ENCODE measurements at regions not wholly inside any gene's neighbourhood (a gene's known extent, or its start where the extent isn't known, plus 50 kb on each side); places are given as distances from the start of the nearest gene placed in this dataset.

- 92% methylated on average over 7 of the region's 7 CpGs for WGBS
- intact Hi-C loops (cut with DNase I): no loop called here
- Histone ChIP-seq H3K27ac (replicated peaks in 1 of 4) (no peak overlapping the region), H3K4me3 (no peak overlapping the region), H3K36me3 (no peaks in the 10 kb centered on the region), H3K4me1 (no peaks in the 10 kb centered on the region), H3K9me3 (peaks cover 0 to 1% (median 0%) of the 10 kb centered on the region in 4 donors), H3K27me3 (no peaks in the 10 kb centered on the region)
- no peak for DNase-seq (ENCODE audit: extremely low spot score)
- TF ChIP-seq EP300 (IDR thresholded peaks at IDR 0.05) (no peak), POLR2A (IDR thresholded peaks at IDR 0.05; ENCODE audit: low read depth) (no peak), POLR2AphosphoS5 (IDR thresholded peaks at IDR 0.05) (no peak)
- TF ChIP-seq, protein P1, sequence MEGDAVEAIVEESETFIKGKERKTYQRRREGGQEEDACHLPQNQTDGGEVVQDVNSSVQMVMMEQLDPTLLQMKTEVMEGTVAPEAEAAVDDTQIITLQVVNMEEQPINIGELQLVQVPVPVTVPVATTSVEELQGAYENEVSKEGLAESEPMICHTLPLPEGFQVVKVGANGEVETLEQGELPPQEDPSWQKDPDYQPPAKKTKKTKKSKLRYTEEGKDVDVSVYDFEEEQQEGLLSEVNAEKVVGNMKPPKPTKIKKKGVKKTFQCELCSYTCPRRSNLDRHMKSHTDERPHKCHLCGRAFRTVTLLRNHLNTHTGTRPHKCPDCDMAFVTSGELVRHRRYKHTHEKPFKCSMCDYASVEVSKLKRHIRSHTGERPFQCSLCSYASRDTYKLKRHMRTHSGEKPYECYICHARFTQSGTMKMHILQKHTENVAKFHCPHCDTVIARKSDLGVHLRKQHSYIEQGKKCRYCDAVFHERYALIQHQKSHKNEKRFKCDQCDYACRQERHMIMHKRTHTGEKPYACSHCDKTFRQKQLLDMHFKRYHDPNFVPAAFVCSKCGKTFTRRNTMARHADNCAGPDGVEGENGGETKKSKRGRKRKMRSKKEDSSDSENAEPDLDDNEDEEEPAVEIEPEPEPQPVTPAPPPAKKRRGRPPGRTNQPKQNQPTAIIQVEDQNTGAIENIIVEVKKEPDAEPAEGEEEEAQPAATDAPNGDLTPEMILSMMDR (IDR thresholded peaks at IDR 0.05): no peak
Measured at GRCh38 chr15:72888811-72889210, 105.3 kb upstream of the ADPGK start.

DNA sequence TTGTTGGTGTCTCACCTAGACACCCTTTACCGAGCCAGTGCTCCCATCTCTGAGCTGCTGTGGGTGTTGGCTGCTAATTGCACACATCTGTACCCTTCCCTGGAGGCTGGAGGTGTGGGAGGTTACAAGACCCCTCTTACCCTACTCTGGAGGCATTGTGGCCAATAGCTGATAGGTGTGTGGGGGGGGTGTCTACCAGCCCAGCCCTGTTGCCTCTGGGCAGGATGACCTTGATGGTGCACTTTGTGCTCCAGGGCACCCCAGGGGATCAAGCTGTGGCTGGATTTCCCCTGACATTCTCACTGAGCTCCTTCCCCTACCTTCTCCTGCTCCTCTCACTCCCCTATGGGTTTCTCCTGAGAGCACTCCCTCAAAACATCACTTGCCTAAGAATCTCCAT, 104.7 kb upstream of the ADPGK start:
- TF ChIP-seq, protein P1 (IDR thresholded peaks at IDR 0.05): no peak
- TF ChIP-seq EP300 (IDR thresholded peaks at IDR 0.05): no peak
- no peak for TF ChIP-seq POLR2A (IDR thresholded peaks at IDR 0.05; ENCODE audit: low read depth)
- no peak for TF ChIP-seq POLR2AphosphoS5 (IDR thresholded peaks at IDR 0.05)
- intact Hi-C loops (cut with DNase I): no loop called here
- 94% methylated on average over 1 of the region's 1 CpG for WGBS

GRCh38 chr15:72887376-72887775, 103.8 kb upstream of the ADPGK start:
- no peaks in the 10 kb centered on the region for H3K4me1 ChIP-seq
- no peak for DNase-seq (ENCODE audit: extremely low spot score)
- WGBS: 28% methylated on average over 1 of the region's 1 CpG
- no peaks in the 10 kb centered on the region for H3K27me3 ChIP-seq
- no peak overlapping the region for H3K4me3 ChIP-seq
- intact Hi-C loops (cut with DNase I): no loop called here
- peaks cover 0 to under 1% (median 0%) of the 10 kb centered on the region in 4 donors for H3K9me3 ChIP-seq
- no peak overlapping the region for H3K27ac ChIP-seq (replicated peaks in 1 of 4)
- no peak for TF ChIP-seq POLR2AphosphoS5 (IDR thresholded peaks at IDR 0.05)
- TF ChIP-seq, protein P1 (IDR thresholded peaks at IDR 0.05): no peak
- no peak for TF ChIP-seq EP300 (IDR thresholded peaks at IDR 0.05)
- TF ChIP-seq POLR2A (IDR thresholded peaks at IDR 0.05; ENCODE audit: low read depth): no peak
- no peaks in the 10 kb centered on the region for H3K36me3 ChIP-seq

More for the DNA sequence above, 104.7 kb upstream of the ADPGK start:
- no peaks in the 10 kb centered on the region for H3K36me3 ChIP-seq
- H3K4me3 ChIP-seq: no peak overlapping the region
- H3K4me1 ChIP-seq: no peaks in the 10 kb centered on the region
- DNase-seq (ENCODE audit: extremely low spot score): peak; percentile 60
- H3K9me3 ChIP-seq: no peaks in the 10 kb centered on the region
- H3K27ac ChIP-seq (replicated peaks in 1 of 4): no peak overlapping the region
- H3K27me3 ChIP-seq: no peaks in the 10 kb centered on the region

- H3K36me3 ChIP-seq: no peaks in the 10 kb centered on the region
- intact Hi-C loops (cut with DNase I): no loop called here
- TF ChIP-seq POLR2A (IDR thresholded peaks at IDR 0.05; ENCODE audit: low read depth) (no peak), EP300 (IDR thresholded peaks at IDR 0.05) (no peak), POLR2AphosphoS5 (IDR thresholded peaks at IDR 0.05) (no peak)
- TF ChIP-seq, protein P1 (IDR thresholded peaks at IDR 0.05): no peak
- 90% methylated on average over 7 of the region's 7 CpGs for WGBS
- peak; percentile 26 for DNase-seq (ENCODE audit: extremely low spot score)
- peaks cover 0 to 8% (median 2%) of the 10 kb centered on the region in 4 donors for H3K9me3 ChIP-seq
- H3K4me1 ChIP-seq: no peaks in the 10 kb centered on the region
- H3K27me3 ChIP-seq: no peaks in the 10 kb centered on the region
- H3K4me3 ChIP-seq: no peak overlapping the region
- H3K27ac ChIP-seq (replicated peaks in 1 of 4): no peak overlapping the region
Measured at GRCh38 chr15:72884311-72884710, 100.8 kb upstream of the ADPGK start.
